ENCODE measurements at regions not wholly inside any gene's neighbourhood (a gene's known extent, or its start where the extent isn't known, plus 50 kb on each side); places are given as distances from the start of the nearest gene placed in this dataset.

- no peak overlapping the region for H2AFZ ChIP-seq (ENCODE audit: insufficient read depth, low read depth, low read length, poor library complexity, severe bottlenecking)
- H3K27me3 ChIP-seq (ENCODE audit: control insufficient read depth in 2 of 2, insufficient read depth in 2 of 2, low read length in 2 of 2), result no peaks in the 10 kb centered on the region
- no peak for TF ChIP-seq CTCF (IDR thresholded peaks at IDR 0.05)
- H3K4me1 ChIP-seq (ENCODE audit: control insufficient read depth in 1 of 2, insufficient read depth in 2 of 2, low read length in 2 of 2), result no peaks in the 10 kb centered on the region
- no peak overlapping the region for H3K4me3 ChIP-seq (replicated peaks in 1 of 3; ENCODE audit: low read depth in 2 of 3, low read length in 3 of 3)
- no peak overlapping the region for H3K9ac ChIP-seq (ENCODE audit: insufficient read depth, low read length, poor library complexity, severe bottlenecking)
- H3K79me2 ChIP-seq (ENCODE audit: insufficient read depth, low read length), result no peaks in the 10 kb centered on the region
- H3K9me3 Mint-ChIP-seq, result peaks cover 9 to 19% (median 16%) of the 10 kb centered on the region in 7 donors
- no peaks in the 10 kb centered on the region for H4K20me1 ChIP-seq (ENCODE audit: insufficient read depth, low read length)
- no peaks in the 10 kb centered on the region for H3K36me3 ChIP-seq (replicated peaks in 1 of 2; ENCODE audit: control insufficient read depth in 1 of 2, insufficient read depth in 2 of 2, low read length in 2 of 2)
- no peak overlapping the region for H3K27ac Mint-ChIP-seq
- intact Hi-C loops (cut with micrococcal nuclease), result no loop called here
- peaks cover 7 to 12% of the 10 kb centered on the region in 2 donors for H3K9me3 ChIP-seq (replicated peaks in 1 of 2; ENCODE audit: control insufficient read depth in 1 of 2, insufficient read depth in 1 of 2, low read length in 2 of 2)
- WGBS (ENCODE audit: insufficient coverage), result 100% methylated on average over 2 of the region's 8 CpGs
- no peak overlapping the region for H3K27ac ChIP-seq (ENCODE audit: low read depth in 1 of 2, low read length in 2 of 2)
- no peak for DNase-seq
- H3K27me3 Mint-ChIP-seq (ENCODE audit: low read depth in 3 of 3), result peaks cover 0 to 2% (median 0%) of the 10 kb centered on the region in 3 donors
- no peaks in the 10 kb centered on the region for H3K4me1 Mint-ChIP-seq
- H3K4me3 Mint-ChIP-seq, result no peak overlapping the region
- no peaks in the 10 kb centered on the region for H3K36me3 Mint-ChIP-seq
- no peak overlapping the region for H3K4me2 ChIP-seq (replicated peaks; ENCODE audit: extremely low read depth, low read length, poor library complexity, severe bottlenecking)
Measured at GRCh38 chr1:60809204-60809980, 273.0 kb upstream of the NFIA start.

GRCh38 chr1:60808676-60809075 is 273.7 kb upstream of the NFIA start:
- H2AFZ ChIP-seq (ENCODE audit: insufficient read depth, low read depth, low read length, poor library complexity, severe bottlenecking), result no peak overlapping the region
- no peak overlapping the region for H3K9ac ChIP-seq (ENCODE audit: insufficient read depth, low read length, poor library complexity, severe bottlenecking)
- no peaks in the 10 kb centered on the region for H3K36me3 Mint-ChIP-seq
- peaks cover 0 to 2% (median 0%) of the 10 kb centered on the region in 3 donors for H3K27me3 Mint-ChIP-seq (ENCODE audit: low read depth in 3 of 3)
- H3K4me1 Mint-ChIP-seq, result no peaks in the 10 kb centered on the region
- no peaks in the 10 kb centered on the region for H3K79me2 ChIP-seq (ENCODE audit: insufficient read depth, low read length)
- no peaks in the 10 kb centered on the region for H4K20me1 ChIP-seq (ENCODE audit: insufficient read depth, low read length)
- no peak for DNase-seq
- no peak overlapping the region for H3K4me3 Mint-ChIP-seq
- H3K9me3 ChIP-seq (replicated peaks in 1 of 2; ENCODE audit: control insufficient read depth in 1 of 2, insufficient read depth in 1 of 2, low read length in 2 of 2), result peaks cover 7 to 12% of the 10 kb centered on the region in 2 donors
- WGBS (ENCODE audit: insufficient coverage), result no CpG with 5 or more reads among the region's 1 CpG
- H3K27me3 ChIP-seq (ENCODE audit: control insufficient read depth in 2 of 2, insufficient read depth in 2 of 2, low read length in 2 of 2), result no peaks in the 10 kb centered on the region
- H3K4me3 ChIP-seq (replicated peaks in 1 of 3; ENCODE audit: low read depth in 2 of 3, low read length in 3 of 3), result no peak overlapping the region
- H3K27ac Mint-ChIP-seq, result no peak overlapping the region
- peaks cover 9 to 19% (median 16%) of the 10 kb centered on the region in 7 donors for H3K9me3 Mint-ChIP-seq
- no peak overlapping the region for H3K27ac ChIP-seq (ENCODE audit: low read depth in 1 of 2, low read length in 2 of 2)
- no peaks in the 10 kb centered on the region for H3K4me1 ChIP-seq (ENCODE audit: control insufficient read depth in 1 of 2, insufficient read depth in 2 of 2, low read length in 2 of 2)
- intact Hi-C loops (cut with micrococcal nuclease), result no loop called here
- no peak overlapping the region for H3K4me2 ChIP-seq (replicated peaks; ENCODE audit: extremely low read depth, low read length, poor library complexity, severe bottlenecking)
- TF ChIP-seq CTCF (IDR thresholded peaks at IDR 0.05), result no peak
- H3K36me3 ChIP-seq (replicated peaks in 1 of 2; ENCODE audit: control insufficient read depth in 1 of 2, insufficient read depth in 2 of 2, low read length in 2 of 2), result no peaks in the 10 kb centered on the region
